AG04449 (cell line): ENCODE measurements at regions not wholly inside any gene's neighbourhood (a gene's known extent, or its start where the extent isn't known, plus 50 kb on each side); places are given as distances from the start of the nearest gene placed in this dataset.
"Not testable (repeated sequence)": the region's sequence is repeated elsewhere in the genome, so short reads cannot be mapped to it uniquely, and the experiment has no call there.

ENCODE experiments used
- CTCF ChIA-PET: fragments of 350-600 bp; formaldehyde crosslinking; extraction: SDS; loops from one replicate; lab custom pipeline; 2021; ENCODE audit warnings: antibody characterized with exemption; lab: Yijun Ruan, JAX
- POLR2A ChIA-PET: fragments of 400-600, 350-600 bp; formaldehyde crosslinking; extraction: SDS; loops from one replicate; lab custom pipeline; 2020; ENCODE audit warnings: antibody characterized with exemption, inconsistent platforms; lab: Yijun Ruan, JAX
- DNase-seq: peaks from one replicate; pipeline ENCODE4 v3.0.0-alpha.2; 2010; ENCODE audit warnings: low read depth, low spot score
- H3K4me3 ChIP-seq: 2 replicates; pipeline ENCODE4 v1.5.1; 2011; ENCODE audit warnings: low read depth, mild to moderate bottlenecking, control low read depth, low read length
- TF ChIP-seq, protein P1 (sequence below): IDR thresholded peaks from one replicate; pipeline ENCODE4 v1.5.1; 2011; ENCODE audit warnings: mild to moderate bottlenecking, moderate library complexity, low read length, control low read depth, inconsistent platforms; ENCODE audit not compliant: insufficient read depth; ENCODE audit errors: missing control alignments

DNA sequence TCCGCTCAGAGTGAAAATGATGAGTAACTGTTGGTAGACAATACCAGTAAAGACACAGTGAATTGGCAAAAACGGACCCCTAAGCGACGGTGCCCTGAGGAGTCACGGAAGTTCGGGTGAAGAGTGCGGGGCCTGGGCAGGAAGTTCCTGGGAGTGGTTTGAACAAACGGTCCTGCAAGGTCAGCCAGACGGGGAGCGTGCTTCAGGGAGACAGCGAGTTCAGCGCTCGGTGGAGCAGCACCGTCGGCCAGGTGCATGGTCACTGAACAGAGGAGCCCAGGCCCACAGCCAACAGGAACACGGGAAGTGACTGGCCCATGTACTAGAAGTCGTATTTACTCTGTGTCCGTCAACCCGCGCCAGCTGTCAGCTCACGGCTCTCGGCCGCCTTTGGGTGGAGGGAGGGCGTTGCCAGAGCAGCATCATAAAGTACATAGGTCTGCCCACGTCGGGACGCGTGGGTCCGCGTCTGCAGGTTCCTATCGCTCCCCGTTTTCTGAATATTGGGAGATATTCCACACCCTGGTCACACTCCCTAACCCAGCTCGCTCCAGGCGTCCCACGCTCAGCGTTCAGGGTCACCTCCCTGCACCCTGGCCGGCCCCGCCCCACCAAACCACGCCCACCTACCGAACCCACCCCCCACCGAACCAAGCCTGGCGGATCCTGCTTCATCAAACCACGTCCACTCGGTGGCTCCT is 75.6 kb upstream of the UXS1 start:
- TF ChIP-seq, protein P1, sequence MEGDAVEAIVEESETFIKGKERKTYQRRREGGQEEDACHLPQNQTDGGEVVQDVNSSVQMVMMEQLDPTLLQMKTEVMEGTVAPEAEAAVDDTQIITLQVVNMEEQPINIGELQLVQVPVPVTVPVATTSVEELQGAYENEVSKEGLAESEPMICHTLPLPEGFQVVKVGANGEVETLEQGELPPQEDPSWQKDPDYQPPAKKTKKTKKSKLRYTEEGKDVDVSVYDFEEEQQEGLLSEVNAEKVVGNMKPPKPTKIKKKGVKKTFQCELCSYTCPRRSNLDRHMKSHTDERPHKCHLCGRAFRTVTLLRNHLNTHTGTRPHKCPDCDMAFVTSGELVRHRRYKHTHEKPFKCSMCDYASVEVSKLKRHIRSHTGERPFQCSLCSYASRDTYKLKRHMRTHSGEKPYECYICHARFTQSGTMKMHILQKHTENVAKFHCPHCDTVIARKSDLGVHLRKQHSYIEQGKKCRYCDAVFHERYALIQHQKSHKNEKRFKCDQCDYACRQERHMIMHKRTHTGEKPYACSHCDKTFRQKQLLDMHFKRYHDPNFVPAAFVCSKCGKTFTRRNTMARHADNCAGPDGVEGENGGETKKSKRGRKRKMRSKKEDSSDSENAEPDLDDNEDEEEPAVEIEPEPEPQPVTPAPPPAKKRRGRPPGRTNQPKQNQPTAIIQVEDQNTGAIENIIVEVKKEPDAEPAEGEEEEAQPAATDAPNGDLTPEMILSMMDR = no peak
- POLR2A ChIA-PET = no interaction called here
- DNase-seq = no peak

DNA sequence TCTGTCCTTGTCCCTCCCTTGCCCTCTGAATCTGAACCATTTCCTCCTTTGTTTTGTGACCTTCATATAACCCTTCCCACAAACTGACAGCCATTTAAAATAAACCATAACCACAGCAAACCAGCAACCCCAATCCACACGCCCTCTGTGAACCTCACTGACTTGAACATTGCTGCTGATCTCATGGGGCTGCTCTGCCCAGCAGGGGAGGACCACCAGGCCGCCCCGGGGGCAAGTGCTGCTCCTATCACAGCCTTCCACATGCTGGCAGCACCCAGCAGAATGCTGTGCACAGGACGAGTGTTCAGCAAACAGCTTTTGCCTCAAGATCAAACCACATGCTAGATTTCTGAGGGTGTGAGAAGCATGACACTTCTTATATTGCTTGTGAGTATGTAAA is 73.9 kb upstream of the UXS1 start:
- no peak overlapping the region for H3K4me3 ChIP-seq
- POLR2A ChIA-PET = no interaction called here
- CTCF ChIA-PET = no interaction called here
- TF ChIP-seq, protein P1 = no peak
- DNase-seq = no peak

More for the DNA sequence above, 75.6 kb upstream of the UXS1 start:
- CTCF ChIA-PET = no interaction called here
- H3K4me3 ChIP-seq = peak overlapping the region; percentile 15; the same call in 1 of the 2 replicates

DNA sequence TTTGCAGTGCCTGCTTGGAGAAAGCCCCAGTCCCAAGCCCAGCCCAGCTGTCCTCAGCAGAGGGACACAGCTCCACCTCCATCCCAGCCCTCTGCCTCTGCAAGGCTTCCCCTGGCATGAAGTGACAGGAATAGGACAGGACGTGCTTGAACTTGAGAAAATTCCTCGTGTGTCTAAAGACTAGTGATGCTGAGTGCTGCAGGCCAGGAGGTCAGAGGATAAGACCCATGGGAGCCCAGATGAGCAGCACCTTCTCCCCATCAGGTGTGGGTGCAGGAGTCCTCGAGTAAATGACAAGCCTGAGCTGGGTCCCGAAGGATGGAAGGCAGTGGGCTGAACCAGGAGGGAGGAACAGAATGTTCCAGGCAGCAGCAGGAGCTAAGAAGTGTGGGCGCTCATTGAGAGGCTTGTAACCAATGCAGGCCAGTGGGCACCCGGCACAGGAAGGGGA is 67.8 kb upstream of the UXS1 start:
- H3K4me3 ChIP-seq = no peak overlapping the region
- CTCF ChIA-PET = no interaction called here
- TF ChIP-seq, protein P1 = no peak
- POLR2A ChIA-PET = no interaction called here
- no peak for DNase-seq

DNA sequence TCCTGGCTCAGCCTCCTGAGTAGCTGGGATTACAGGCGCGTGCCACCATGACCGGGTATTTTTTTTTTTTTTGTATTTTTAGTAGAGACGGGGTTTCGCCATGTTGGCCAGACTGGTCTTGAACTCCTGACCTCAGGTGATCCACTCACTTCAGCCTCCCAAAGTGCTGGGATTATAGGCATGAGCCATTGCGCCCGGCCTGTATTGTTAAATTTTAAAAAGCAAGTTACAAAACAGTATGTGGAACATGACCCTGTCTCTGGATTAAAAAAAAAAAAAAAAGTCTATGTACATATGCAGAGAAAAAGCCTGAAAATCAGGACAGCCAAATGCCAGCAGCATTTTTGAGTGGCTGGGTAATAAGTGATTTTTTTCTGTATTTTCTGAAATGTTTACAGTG is 64.8 kb upstream of the UXS1 start:
- H3K4me3 ChIP-seq, CTCF ChIA-PET, POLR2A ChIA-PET, DNase-seq: not testable (repeated sequence)

DNA sequence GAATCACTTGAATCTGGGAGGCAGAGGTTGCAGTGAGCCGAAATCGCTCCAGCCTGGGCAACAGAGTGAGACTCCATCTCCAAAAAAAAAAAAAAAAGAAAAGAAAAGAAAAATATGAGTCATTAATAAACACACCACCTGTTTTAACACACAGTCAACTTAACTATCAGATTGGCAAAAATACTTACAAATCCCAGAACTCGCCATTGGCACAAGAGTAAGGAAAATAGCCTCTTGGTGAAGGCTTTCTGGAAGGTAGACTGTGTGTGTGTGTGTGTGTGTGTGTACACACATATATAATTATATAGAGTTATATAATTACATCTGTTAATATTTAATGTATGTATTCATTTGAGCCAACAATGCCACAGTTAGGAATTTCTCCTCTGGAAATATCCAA is 63.7 kb upstream of the UXS1 start:
- ChIA-PET CTCF (no interaction called here), POLR2A (no interaction called here)
- TF ChIP-seq, protein P1 = no peak
- no peak overlapping the region for H3K4me3 ChIP-seq
- no peak for DNase-seq

DNA sequence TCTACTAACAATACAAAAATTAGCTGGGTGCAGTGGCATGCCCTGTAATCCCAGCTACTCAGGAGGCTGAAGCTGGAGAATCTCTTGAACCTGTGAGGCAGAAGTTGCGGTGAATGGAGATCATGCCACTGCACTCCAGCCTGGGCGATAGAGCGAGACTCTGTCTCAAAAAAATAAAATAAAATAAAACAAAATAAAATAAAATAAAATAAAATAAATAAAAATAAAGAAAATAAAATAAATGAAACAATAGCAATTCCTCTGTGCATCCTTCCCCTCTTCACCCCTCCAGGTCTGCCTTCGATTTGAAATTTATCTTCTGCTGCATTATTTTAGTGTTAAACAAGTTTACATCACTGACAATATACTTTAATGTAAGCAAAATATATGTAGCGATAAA is 63.0 kb upstream of the UXS1 start:
- POLR2A ChIA-PET = no interaction called here
- CTCF ChIA-PET = interaction anchor here (1.1 kb wide), 1 partner anchor 154 kb away, joined by 3 read pairs; no protein-coding TSS in a partner anchor
- DNase-seq = no peak
- no peak overlapping the region for H3K4me3 ChIP-seq
- TF ChIP-seq, protein P1 = no peak

DNA sequence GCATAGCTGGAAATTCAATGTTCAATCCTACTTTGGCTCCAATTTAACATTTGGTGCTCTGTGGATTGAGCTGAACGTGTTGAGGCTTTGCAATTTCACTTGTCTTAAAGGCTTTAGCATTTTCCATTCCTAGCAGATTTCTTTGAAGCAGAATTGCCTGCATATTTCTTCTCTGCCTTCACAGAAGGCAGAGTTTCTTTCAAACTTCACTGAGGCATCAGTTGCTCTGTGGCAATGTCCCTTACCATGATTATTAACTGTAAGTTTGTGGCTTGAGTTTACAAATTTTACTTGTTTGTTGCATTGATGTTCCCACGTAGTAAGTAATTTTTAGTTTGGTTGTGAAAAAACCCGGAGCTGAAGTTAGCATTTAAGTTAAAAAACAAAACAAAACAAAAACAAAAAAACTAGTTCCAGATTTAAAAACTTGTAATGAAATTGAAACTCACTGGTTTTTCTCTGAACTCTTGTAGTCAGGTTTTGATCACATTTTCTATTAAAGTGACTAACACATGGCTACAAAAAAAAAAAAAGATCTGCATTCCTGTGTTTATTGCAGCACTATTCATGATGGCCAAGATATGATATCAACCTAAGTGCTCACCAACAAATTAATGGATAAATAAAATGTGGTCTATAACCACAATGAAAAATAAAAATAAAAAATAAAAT is 55.2 kb upstream of the UXS1 start:
- POLR2A ChIA-PET, CTCF ChIA-PET, H3K4me3 ChIP-seq, DNase-seq: not testable (repeated sequence)

DNA sequence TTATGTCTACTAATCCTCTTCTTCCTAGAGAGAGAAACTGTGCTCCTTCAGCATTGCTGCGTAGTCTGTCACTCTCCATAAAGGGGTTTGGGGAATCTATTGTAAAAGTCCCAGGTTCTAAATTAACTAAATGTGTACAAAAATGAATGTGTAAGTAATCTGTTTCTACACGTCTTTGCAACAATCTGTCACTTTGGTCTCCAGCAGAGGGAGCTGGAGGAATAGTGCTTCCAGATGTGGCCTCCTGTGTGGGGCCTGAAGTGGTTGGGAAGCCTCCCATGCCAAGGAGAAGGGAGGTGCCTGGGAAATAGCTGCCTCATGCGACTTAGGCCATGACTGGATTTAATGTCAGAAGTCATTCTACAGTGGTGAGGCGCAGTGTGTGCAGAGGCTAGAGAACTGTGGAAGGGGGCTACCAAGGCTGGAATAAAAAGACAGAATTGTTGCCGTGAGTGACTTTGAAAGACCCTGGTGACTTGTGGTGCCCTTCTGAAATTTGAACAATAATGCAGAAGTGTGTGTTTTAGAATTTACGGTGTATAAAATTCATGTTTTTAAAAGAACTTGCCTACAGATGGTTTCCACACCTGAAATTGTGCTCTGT is 54.5 kb upstream of the UXS1 start:
- POLR2A ChIA-PET, DNase-seq, H3K4me3 ChIP-seq, CTCF ChIA-PET: not testable (repeated sequence)
